ENCODE measurements at regions not wholly inside any gene's neighbourhood (a gene's known extent, or its start where the extent isn't known, plus 50 kb on each side); places are given as distances from the start of the nearest gene placed in this dataset.

DNA sequence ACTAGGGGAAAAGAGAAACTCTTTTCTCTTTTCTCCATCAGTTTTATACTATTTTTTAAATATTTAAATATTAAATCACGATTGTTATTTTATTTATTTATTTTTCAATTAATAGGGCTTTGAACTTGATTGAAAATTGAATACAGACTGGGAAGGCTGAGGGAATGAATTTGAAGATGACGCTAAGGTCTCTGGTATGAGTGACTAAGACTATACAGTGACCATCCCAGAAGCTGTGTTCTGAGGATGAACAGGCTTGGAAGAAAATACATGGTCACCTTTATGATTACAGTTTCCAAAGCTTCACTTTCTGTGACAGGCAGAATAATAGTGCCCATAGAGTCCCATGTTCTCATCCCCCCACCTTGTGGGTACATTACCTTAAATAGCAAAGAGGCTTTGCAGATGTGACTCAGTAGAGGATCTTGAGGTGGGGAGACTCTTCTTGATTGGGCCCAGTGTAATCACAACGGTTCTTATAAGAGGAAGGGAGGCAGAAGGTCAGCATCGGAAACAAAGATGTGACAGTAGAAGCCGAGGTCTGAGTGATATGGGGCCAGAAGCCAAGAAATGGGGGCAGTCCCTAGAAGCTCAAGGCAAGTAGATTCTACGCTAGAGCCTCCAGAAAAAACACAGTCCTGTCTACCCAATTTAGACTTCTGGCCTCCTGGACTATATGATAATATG is 51.0 kb upstream of the LPP start:
- no peaks in the 10 kb centered on the region for H3K27me3 Mint-ChIP-seq (ENCODE audit: insufficient read depth)
- no peak for DNase-seq (ENCODE audit: low spot score)
- no peak overlapping the region for H3K4me3 Mint-ChIP-seq
- peaks cover 5% of the 10 kb centered on the region for H3K36me3 Mint-ChIP-seq (ENCODE audit: low read depth)
- peaks cover 22% of the 10 kb centered on the region for H3K9me3 Mint-ChIP-seq
- H3K27ac Mint-ChIP-seq, result no peak overlapping the region
- no peaks in the 10 kb centered on the region for H3K4me1 Mint-ChIP-seq (ENCODE audit: low read depth)
- intact Hi-C loops (cut with micrococcal nuclease), result no loop called here

DNA sequence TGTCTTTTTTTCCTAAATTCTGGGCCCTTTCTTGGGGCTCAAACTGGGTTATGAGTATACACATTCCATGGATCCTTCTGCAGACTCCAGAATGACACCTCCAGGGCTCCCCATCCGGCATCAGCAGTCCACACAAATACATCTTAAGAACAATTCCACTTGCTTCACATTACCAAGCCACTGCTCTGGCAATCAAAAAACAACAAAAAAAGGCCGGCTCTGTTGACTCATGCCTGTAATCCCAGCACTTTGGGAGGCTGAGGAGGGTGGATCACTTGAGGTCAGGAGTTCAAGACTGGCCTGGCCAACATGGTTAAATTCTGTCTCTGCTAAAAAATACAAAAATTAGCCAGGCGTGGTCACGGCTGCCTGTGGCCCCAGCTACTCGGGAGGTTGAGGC is 49.9 kb upstream of the LPP start:
- Mint-ChIP-seq H3K4me1 (ENCODE audit: low read depth) (no peaks in the 10 kb centered on the region), H3K9me3 (peaks cover 21% of the 10 kb centered on the region), H3K4me3 (no peak overlapping the region), H3K27ac (no peak overlapping the region), H3K36me3 (ENCODE audit: low read depth) (peaks cover 5% of the 10 kb centered on the region), H3K27me3 (ENCODE audit: insufficient read depth) (no peaks in the 10 kb centered on the region)
- intact Hi-C loops (cut with micrococcal nuclease), result no loop called here
- no peak for DNase-seq (ENCODE audit: low spot score)
